Panc1 (cell line): ENCODE measurements at regions not wholly inside any gene's neighbourhood (a gene's known extent, or its start where the extent isn't known, plus 50 kb on each side); places are given as distances from the start of the nearest gene placed in this dataset.

Experiments
- POLR2AphosphoS5 ChIP-seq: IDR thresholded peaks from 2 replicates; pipeline ENCODE4 v1.6.1; 2012; ENCODE audit warnings: mild to moderate bottlenecking, low read depth, low read length, moderate library complexity
- SIN3A ChIP-seq: IDR thresholded peaks from 2 replicates; pipeline ENCODE4 v1.6.1; 2012; ENCODE audit warnings: low read depth, mild to moderate bottlenecking, low read length, moderate library complexity, borderline replicate concordance; ENCODE audit not compliant: insufficient read depth
- TF ChIP-seq, protein P1 (sequence below): fragments of 450-650 bp; IDR thresholded peaks from 2 replicates; pipeline ENCODE4 v1.5.1; 2017; ENCODE audit warnings: mild to moderate bottlenecking

DNA sequence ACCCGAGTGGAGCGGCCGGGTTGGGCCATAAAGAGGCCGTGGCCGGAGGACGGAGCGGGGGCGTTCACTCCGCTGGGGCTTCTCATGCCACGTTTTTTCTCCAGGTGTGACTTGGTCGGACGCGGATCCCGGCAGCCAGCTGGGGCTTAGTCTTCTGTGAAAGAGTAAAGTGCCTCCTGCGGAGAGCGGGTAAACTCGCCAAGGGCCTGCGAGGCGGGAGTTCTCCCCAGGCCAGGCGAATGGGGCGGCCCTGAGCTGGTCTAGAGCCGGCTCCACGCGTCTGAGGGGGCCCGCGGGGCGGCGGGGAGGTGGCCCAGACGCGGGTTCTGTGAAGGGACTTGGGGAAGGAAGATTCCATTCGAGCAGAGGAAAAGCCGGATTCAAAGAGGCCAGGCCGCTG, 86.3 kb upstream of the VIPR2 start:
- TF ChIP-seq, protein P1, sequence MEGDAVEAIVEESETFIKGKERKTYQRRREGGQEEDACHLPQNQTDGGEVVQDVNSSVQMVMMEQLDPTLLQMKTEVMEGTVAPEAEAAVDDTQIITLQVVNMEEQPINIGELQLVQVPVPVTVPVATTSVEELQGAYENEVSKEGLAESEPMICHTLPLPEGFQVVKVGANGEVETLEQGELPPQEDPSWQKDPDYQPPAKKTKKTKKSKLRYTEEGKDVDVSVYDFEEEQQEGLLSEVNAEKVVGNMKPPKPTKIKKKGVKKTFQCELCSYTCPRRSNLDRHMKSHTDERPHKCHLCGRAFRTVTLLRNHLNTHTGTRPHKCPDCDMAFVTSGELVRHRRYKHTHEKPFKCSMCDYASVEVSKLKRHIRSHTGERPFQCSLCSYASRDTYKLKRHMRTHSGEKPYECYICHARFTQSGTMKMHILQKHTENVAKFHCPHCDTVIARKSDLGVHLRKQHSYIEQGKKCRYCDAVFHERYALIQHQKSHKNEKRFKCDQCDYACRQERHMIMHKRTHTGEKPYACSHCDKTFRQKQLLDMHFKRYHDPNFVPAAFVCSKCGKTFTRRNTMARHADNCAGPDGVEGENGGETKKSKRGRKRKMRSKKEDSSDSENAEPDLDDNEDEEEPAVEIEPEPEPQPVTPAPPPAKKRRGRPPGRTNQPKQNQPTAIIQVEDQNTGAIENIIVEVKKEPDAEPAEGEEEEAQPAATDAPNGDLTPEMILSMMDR = no peak
- TF ChIP-seq SIN3A (no peak), POLR2AphosphoS5 (no peak)
